ENCODE measurements at regions not wholly inside any gene's neighbourhood (a gene's known extent, or its start where the extent isn't known, plus 50 kb on each side); places are given as distances from the start of the nearest gene placed in this dataset.
"Not testable (repeated sequence)": the region's sequence is repeated elsewhere in the genome, so short reads cannot be mapped to it uniquely, and the experiment has no call there.

DNA sequence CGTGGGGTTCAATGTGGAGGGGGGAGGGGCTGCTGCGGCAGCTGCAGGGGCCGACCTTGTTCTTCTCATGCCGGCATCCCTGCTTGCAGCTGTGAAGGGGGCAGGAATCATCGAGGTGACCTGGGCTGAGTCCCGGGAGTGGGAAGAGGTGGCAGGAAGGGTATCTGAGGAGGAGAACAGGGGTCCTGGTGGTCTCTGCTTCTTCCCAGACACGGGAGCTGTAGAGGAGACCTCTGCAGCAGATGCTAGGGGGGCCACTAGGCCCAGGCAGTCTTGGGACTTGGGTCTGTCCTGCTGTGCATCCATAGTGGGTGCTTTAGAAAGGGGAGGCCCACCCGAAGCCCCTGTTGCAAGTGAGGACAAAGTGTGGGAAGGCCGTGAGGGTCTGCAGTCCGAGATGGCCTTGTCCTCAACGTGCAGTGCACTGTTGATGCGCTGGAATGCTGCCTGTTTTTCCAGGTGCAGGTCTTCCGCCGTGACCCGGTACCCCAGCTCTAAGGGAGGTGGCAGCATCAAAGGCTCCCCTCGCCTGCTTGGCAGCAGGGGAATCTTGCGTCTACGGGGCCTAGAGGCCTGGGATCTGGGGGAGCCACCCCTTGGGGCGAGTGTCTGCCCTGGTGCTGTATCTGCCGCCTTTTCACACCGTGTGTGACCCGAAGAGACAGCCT, 1370.0 kb downstream of the CDH12 start:
- not testable (repeated sequence) for DNase-seq

DNA sequence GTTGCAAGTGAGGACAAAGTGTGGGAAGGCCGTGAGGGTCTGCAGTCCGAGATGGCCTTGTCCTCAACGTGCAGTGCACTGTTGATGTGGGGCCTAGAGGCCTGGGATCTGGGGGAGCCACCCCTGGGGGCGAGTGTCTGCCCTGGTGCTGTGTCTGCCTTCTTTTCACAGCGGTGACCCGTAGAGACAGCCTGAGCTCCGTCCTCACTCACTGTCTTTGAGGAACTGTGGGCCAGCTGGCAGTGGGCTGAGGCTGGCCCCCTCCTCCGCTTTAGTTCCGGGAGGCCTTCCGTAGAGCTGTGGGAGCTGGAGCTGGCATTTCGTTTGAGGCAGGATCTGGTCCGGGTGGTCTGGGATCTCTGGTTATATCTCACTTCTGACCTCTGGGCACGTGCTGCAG, 1370.6 kb downstream of the CDH12 start:
- DNase-seq: not testable (repeated sequence)

DNA sequence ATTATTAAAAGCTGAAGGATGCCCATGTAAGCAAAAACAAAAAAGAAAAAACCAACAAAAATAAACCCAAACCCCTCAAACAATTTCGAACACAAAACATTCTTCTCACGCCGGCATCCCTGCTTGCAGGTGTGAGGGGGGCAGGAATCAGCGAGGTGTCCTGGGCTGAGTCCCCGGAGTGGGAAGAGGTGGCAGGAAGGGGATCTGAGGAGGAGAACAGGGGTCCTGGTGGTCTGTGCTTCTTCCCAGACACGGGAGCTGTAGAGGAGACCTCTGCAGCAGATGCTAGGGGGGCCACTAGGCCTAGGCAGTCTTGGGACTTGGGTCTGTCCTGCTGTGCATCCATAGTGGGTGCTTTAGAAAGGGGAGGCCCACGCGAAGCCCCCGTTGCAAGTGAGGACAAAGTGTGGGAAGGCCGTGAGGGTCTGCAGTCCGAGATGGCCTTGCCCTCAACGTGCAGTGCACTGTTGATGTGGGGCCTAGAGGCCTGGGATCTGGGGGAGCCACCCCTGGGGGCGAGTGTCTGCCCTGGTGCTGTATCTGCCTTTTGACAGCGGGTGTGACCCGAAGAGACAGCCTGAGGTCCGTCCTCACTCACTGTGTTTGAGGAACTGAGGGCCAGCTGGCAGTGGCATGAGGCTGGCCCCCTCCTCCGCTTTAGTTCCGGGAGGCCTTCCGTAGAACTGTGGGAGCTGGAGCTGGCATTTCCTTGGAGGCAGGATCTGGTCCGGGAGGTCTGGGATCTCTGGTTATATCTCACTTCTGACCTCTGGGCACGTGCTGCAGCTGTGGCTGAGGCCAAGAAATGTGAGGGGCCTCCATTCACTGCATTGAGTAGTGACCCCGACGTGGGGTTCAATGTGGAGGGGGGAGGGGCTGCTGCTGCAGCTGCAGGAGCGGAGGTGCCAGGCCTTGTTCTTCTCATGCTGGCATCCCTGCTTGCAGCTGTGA, 1371.5 kb downstream of the CDH12 start:
- not testable (repeated sequence) for DNase-seq

DNA sequence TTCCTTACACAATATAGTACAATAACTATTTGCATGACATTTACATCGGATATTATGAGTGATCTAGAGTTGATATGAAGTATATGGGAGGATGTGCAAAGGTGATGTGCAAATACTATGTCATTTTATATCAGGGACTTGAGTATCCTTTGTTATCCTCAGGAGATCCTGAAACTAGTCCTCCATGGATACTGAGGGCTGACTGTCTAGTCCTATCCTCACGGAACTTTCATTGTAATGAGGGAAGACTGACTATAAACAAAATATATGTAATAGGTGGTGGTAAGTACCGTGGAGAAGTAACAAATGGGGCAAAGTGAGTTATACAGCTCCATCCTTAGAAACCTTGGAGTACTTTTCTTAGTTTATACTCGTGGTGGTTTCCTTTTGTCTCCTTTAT, 1373.1 kb downstream of the CDH12 start:
- DNase-seq: not testable (repeated sequence)

DNA sequence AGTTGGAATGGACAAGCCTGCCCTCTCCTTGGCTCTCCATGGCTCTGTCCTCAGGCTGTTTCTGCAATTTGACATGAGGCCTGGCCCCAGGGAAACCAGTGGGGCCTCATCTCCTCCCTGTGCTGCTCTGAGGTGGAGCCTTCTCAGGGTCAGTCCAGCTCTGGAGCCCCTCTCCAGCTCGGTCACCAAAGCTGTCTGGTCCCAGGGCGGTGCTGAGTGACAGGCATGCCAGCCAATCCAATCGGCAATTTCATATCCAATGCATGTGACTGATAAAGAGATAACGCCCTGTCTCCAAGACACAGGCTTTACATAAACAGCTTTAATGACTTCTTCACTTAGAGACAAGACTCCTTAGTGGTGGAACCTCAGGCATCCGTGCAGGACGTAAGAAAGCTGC, 1379.2 kb downstream of the CDH12 start:
- DNase-seq: not testable (repeated sequence)

DNA sequence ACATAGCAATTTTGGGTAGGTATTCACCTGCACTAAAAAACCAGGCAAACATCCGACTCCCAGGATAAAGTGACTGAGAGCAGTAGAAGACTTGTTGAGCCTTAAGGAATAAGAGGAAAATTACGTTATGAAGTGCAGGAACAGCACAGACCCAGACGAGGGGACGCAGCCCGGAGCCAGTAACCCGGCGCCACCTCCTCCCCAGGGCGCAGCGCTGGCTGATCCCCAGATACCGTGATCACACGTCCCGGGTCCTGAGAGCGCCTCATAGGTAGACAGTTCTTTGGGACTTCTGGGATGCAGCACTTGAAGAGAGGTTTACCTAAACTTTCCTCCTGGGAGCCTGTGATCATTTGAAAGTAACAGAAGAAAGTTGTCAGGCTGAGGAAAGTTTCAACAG, 1379.7 kb downstream of the CDH12 start:
- DNase-seq: not testable (repeated sequence)

DNA sequence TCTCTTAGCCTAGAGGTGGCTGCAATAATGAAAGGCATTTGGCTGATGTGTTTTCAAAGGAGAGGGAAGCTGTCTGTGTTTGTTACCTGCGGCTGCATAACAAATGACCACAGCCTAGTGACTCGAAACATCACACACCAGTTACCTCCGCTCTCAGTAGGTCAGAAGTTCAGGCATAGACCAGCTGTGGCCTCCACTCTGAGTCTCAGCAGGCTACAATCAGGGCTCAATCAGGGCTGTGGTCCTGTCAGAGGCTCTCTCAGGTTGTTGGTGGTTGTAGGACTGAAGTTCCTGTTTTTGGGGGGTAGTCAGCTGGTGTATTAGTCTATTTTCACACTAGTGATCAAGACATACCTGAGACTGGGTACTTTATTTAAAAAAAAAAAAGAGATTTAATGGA, 1381.5 kb downstream of the CDH12 start:
- DNase-seq: not testable (repeated sequence)

DNA sequence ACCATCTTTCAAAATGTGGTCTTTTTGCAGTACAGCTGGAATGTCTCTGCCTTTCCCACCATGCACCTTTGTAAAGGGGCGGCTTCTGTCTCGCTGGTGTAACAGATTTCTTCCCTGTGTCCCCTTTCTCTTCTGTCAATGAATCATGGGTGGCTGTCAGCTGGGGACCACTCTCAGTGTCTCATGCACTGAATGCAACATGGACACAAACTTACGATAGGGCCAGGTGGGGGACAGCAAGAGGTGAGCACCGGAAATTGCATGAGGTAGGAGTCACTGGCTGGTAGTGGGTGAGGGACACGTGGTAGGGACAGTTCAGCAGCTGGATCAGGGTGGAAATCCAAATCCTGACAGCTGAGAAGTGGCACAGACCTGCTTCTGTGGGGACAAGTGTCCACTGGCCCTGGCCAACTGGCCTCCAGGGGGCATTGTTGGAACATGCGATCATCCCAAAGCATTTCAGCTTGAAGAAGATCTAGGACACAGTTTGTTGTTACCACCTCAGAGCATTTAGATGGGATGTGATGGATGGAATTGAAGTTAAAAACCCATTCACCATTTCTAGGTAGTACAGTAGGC, 1383.5 kb downstream of the CDH12 start:
- not testable (repeated sequence) for DNase-seq

DNA sequence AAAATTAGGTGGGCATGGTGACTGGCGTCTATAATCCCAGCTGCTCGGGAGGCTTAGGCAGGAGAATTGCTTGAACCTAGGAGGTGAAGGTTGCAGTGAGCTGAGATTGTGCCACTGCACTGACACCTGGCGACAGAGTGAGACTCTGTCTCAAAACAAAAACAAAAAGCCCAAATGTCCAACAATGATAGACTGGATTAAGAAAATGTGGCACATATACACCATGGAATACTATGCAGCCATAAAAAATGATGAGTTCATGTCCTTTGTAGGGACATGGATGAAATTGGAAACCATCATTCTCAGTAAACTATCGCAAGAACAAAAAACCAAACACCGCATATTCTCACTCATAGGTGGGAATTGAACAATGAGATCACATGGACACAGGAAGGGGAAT, 1385.6 kb downstream of the CDH12 start:
- not testable (repeated sequence) for DNase-seq

DNA sequence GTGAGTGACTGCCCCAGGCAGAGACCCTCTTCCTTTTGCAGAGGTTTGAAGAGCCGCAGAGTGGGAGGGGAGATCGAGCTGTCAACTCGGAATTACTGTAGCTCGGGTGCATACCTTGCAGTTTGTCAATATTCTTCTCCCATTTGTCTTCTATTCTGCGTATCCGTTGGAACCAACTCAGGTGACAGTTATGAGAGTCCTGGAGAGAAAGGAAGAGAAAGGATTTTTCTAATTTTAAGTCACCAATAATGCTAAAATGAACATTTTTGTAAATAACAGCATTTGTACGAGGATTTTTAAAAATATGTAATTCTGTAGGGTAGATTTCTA, 1393.4 kb downstream of the CDH12 start:
- DNase-seq: not testable (repeated sequence)

DNA sequence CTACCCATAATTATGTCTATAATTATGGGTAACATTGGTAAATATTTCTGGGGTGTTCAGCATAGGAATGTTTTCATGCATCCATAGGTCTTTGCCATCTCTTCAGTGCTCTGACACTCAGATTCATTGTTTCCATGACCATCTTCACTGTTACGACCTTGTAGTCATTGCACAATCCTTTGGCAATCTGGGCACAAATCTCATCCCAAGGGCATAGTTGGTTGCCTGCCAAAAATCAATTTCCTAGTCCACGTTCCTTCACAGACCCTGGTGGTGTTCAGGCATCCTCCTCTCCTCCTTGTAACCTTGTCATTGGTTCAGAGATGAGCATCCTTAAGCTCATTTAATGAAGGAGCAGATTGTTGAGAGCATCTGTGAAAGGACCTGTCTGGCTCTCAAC, 1400.7 kb downstream of the CDH12 start:
- no peak for DNase-seq

DNA sequence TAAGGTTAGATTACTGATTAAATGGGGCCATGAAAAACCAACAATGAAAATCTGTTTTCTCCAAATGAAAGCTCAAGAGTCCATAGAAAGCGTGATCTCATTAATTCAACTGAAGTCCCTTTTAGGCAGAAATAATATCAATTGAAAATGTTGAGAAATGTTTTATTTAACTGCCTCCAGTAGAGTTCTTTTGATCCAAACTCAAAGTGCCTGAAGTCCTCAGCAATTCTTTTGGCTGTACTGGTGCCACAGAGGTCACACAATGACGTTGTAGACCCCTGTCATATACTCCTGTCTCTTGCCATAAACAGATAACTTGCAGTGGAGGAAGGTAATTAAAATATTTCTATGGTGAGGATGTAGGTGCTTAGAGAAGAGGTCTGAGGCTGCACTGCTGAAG, 1420.5 kb downstream of the CDH12 start:
- DNase-seq: no peak

DNA sequence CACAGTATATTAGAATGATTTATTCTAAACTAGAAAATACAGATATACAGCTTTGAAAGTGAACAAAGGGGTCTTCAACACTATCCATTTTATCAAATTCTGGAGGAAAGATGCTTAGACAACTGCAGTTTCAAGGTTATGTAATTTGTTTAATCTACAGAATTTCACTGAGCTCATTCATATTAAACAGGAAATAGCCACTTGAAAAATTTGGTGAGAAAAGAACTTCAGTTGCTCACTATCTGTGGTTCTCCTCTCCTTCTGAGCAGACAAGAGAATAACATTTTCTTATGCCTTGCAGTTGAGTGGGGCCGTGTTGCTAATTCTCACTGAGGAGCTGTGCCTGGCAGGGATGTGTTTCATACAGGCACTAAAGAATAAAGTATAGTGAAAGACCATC, 1428.2 kb downstream of the CDH12 start:
- no peak for DNase-seq

DNA sequence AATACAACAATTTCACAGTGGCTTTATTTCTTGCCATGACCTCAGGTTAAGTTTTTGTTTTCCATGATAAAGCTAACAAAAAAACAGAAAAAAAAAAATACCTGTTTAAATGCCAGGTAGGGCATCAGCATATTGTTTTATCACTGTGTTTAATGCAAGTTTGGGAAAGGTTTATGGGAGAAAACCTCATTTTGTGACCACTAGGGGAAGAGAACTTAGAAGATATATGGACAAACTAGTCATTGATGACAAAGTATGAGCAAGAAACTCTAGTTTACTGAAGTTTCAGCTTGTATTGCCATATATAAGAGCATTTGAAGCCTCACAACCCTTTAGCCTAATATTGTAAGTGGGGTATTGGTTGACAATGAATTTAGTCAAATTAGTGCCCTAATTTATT, 1431.4 kb upstream of the CDH18 start:
- no peak for DNase-seq

DNA sequence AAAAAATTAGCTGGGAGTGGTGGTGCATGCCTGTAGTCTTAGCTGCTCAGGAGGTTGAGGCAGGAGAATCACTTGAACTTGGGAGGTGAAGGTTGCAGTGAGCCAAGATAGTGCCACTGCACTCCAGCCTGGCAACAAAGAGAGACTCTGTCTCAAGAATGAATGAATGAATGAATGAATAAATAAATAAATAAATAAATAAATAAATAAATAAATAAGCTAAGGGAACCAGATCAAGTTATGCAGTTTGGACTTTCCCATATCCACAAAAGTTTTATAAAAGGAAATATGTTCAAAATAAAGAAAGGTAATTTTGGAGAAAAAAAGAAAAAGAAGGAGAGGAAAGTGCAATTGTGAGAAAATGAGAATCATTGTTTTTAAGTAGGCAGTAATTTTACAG, 1414.1 kb upstream of the CDH18 start:
- not testable (repeated sequence) for DNase-seq

DNA sequence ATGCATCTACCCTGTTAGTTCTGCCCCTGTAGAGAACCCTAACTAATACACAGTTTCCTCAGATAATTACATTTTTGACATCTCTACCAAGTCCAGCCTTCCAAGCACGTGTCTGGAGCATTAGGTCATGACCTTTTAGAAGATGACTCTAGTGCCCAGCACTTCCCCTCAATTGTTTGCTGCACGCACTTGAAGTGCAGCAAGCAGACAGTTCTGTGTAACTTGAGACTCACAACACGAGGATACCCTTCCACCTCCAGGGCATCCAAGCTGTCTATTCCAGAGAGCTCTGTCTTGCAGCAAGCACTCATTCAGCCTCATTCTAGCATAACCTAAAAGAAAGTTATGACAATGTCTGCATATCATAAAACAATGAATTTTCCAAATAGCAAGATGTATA, 1410.5 kb upstream of the CDH18 start:
- no peak for DNase-seq

DNA sequence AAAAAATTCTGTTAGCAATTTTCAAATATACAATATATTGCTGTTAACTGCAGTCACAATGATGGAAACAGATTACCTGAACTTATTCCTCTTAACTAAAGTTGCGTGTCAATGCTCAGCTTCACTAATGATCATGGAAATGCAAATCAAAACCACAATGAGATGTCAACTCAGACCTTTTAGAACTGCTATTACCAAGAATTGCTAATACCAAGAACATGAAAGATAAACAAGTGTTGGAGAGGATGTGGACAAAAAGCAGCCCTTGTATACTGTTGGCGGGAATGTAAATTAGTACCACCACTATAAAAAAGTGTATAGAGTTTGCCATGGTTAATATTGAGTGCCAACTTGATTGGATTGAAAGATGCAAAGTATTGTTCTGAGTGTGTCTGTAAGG, 1409.7 kb upstream of the CDH18 start:
- no peak for DNase-seq

DNA sequence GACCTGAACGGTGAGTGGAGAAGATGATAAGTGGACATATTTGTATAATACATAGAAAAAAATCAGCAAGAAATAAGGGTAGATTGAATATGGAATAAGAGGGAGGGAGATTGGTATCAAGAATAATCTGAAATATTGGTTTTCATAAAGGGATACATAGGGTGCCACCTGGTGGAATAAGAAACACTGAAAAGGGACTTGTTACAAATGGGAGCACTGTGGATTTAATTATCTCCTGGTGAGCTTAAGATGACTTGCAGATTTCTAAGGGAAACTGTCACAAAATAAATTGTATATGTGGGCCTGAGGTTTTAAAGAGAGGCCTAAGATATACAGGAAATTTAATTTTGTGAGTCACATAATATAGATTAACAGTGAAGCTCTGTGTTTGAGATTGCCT, 1403.5 kb upstream of the CDH18 start:
- DNase-seq: no peak

DNA sequence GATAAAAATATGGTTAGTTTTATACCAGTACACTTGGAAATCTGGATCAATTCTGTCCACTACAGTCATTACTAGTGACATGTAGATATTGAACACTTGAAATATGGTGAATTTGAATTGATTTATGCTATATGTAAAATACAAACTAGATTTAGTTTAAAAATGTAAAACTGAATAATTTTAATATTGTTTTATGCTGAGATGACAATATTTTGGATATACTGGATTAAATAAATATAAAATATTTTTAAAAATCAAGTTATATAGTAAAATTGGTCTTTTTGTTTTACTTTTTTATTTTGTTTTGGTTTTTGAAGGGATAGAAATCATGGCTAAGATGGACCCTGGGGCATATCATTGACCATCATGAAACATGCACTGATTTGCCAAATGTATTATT, 1372.8 kb upstream of the CDH18 start:
- not testable (repeated sequence) for DNase-seq

DNA sequence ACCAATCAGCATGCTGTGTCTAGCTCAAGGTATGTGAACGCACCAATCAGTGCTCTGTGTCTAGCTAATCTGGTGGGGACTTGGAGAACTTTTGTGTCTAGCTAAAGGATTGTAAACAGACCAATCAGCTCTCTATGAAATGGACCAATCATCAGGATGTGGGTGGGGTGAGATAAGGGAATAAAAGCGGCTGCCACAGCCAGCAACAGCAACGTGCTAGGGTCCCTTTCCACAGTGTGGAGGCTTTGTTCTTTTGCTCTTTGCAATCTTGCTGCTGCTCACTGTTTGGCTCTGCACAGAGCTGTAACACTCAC, 1353.9 kb upstream of the CDH18 start:
- DNase-seq: not testable (repeated sequence)

DNA sequence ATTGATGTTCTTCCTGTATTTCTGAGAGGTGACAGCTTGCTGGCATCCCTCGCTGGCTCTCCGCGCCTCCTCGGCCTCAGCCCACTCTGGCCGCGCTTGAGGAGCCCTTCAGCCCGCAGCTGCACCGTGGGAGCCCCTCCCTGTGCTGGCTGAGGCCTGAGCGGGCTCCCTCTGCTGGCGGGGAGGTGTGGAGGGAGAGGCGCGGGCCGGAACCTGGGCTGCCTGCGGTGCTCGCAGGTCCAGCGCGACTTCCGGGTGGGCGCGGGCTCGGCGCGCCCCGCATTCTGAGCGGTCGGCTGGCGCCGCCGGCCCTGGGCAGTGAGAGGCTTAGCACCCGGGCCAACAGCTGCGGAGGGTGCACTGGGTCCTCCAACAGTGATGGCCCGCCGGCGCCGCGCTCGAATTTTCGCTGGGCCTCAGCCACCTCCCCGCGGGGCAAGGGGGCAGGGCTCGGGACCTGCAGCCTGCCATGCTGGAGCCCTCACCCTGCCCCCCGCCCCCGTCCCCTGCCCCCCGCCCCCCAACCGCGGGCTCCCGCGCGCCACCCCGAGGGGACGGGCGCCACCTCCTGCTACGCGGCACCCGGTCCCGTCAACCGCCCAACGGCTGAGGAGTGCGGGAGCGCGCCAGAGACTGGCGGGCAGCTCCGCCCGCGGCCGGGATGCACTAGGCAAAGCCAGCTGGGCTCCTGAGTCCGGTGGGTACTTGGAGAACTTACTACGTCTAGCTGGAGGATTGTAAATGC, 1353.4 kb upstream of the CDH18 start:
- DNase-seq: not testable (repeated sequence)

DNA sequence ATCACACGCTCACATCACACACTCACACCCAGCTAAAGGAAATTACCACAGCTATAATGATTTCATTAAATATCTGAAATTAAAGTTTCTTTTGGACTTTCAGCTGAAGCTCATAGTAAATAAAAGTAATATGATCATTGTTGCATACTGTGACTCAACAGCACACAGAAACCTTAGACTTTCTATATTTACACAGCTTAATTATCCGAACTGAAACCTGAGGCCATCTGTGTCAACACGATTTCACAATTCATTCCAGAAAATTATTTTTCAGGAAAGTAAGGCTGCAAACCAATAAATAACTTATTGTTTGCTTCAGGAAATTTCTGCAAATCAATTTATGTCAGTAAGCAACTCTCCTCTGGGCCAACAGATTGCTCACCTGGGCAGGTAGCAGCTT, 1352.2 kb upstream of the CDH18 start:
- not testable (repeated sequence) for DNase-seq

DNA sequence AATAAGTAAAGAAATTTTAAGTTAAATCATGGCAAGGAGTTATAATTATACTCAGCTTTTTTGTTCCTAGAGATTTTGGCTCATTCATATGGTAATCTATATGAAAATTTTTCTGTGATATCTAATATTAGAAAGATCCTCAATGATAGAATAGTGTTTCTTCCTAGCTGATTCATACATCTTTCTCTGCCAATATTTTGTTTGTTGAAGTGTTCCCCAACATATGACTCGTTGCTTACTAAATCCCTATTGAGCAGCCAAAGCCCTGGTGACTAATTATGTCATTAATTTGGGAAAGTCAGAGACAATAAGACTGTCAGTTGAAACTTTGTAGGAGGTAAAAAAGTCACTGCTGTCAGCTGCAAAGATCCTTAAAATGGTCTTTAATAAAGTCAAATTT, 1348.5 kb upstream of the CDH18 start:
- not testable (repeated sequence) for DNase-seq

All from NCI-H1092 (cell line).